GM12891 (cell line): ENCODE measurements at regions not wholly inside any gene's neighbourhood (a gene's known extent, or its start where the extent isn't known, plus 50 kb on each side); places are given as distances from the start of the nearest gene placed in this dataset.

Experiments used
- DNase-seq: peaks from one replicate; pipeline ENCODE4 v3.0.0; 2011; ENCODE audit warnings: low spot score; ENCODE audit not compliant: insufficient read length
- FAIRE-seq: peaks from 2 replicates; lab custom pipeline; 2011; peaks lifted over from hg19 to GRCh38; lab: Jason Lieb, UNC
- PAX5 ChIP-seq: IDR thresholded peaks from 2 replicates; pipeline ENCODE4 v1.6.1; 2011; ENCODE audit warnings: low read length, moderate library complexity, mild to moderate bottlenecking; ENCODE audit not compliant: insufficient read depth, severe bottlenecking
- POLR2A ChIP-seq: IDR thresholded peaks from 2 replicates; pipeline ENCODE4 v1.6.1; 2011; ENCODE audit warnings: low read depth, low read length, control low read depth
- POLR2AphosphoS5 ChIP-seq: IDR thresholded peaks from 2 replicates; pipeline ENCODE4 v1.6.1; 2011; ENCODE audit warnings: low read depth, low read length, control low read depth
- POU2F2 ChIP-seq: IDR thresholded peaks from 2 replicates; pipeline ENCODE4 v1.6.1; 2011; ENCODE audit warnings: low read depth, mild to moderate bottlenecking, control low read depth, low read length, moderate library complexity
- SPI1 ChIP-seq: IDR thresholded peaks from 2 replicates; pipeline ENCODE4 v1.6.1; 2011; ENCODE audit warnings: low read depth, low read length, control low read depth
- TAF1 ChIP-seq: IDR thresholded peaks from 2 replicates; pipeline ENCODE4 v1.6.1; 2011; ENCODE audit warnings: low read depth, low read length, control low read depth

DNA sequence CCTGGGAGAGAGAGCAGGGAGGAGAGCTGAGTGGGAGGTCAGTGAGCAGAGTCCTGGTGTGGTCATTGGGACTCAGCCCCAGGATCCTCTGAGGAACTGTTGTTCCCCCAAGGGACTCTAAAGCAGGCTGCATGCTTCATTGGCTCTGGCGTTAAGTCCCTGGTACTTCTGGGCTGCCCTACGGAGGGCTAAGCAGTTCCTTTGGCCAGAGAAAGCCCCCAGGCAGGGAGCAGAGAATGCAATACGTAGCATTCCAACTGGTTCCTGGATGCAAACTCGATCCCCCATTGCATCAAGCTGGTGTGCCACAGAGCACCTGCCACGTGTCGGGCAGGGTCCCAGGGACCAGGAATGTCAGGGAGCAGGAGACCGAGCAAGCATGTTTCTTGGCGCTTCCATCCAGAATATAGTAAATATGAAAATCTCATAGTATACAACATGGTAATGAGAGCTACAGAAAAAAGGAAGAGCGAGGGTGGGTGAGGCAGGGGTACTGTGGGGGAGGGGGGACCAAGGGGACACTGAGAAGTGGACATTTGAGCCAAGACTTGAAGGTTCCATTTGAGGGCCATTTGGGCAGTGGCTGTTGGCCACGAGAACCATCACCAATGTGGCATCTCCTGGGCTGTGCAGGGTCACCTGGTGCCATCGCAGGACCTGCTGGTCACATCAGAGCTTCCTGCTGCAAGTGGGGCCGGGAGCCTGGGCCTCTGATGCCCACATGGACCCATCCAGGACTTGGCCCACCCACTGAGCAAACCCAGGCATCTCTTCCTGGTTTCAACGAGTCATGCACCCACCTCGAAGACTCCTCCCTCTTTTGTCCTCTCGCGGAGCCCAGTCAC lies 160.4 kb downstream of the ASB1 start:
- TF ChIP-seq SPI1 (no peak), POU2F2 (no peak), PAX5 (no peak)
- DNase-seq, result no peak
- FAIRE-seq, result no peak

DNA sequence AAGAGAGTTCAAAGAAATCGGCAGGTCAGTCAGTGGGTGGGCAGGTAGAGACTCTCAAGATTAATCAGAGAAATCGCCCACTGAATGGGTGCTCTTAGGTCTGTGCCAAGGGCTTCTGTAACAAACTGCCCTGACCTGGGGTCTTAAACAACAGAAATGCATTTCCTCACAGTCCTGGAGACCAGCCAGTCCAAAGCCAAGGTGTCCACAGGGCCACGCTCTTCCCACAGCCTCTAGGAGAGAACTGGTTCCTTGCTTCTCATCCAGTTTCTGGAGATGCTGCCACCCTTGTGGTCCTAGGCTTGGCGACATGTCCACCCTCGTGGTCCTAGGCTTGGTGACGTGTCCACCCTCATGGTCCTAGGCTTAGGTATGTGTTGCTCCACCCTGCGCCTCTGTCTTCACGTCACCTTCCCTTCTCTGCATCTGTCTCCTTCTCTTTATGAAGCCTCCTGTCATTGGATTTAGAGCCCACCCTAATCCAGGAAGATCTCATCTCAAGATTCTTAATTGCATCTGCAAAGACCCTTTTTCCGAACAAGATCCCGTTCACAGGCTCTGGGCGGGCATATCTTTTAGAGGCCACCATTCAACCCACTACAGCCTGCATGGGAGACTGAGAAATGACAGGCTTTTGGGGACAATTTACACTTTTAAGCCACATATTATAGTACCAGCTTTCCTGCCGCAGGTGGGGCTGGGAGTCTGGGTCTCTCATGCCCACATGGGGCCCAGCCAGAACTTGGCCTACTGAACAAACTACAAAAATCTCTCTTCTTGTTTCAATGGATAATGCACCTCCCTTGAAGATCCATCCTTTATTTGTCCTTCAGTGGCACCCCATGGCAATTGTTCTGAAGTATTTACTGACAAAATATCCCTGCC lies 161.3 kb downstream of the ASB1 start:
- TF ChIP-seq PAX5 (no peak), SPI1 (no peak)
- no peak for DNase-seq

DNA sequence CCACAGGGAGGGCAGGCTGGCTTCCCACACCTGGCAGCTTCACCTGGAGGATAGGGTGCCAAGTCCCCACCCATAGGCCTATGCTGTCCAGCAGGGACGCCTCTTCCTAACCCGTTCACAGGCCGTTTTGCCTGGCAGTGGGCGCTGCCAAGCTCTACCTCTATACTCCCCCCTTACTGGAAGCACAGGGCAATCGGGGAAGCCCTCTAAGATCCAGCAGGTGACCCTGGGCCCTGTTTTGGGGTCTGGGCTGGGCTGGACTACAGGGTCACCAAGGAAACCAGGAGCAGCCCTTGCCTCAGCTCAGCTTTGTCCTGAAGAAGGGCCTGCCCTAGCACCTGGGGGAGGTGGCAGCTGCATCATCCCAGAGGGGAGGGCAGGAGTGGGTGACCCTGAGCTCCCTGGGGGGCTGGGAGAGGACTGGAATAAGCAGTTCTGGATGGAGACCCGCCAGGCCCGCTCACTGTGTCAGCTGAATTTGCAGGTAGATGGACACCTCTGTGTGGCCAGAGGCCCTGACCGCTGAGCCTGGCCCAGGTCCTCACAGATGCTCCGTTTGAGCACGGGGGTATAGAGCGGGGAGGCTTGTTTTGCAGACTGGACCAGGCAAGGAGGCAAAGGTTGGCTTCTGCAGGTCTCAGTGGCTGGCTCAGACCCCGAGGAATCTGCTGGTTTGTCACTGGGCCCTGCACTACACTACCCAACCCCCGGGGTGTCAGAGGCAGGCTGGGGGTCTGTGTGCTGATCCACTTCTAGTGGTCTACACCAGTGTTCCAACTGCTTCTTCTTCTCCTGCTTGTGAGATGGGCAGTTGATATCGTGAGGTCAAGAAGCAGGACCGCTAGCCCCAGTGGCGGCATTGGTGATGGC lies 163.1 kb downstream of the ASB1 start:
- TF ChIP-seq TAF1 (no peak), POU2F2 (no peak), PAX5 (no peak), SPI1 (no peak), POLR2AphosphoS5 (no peak), POLR2A (no peak)

More for the DNA sequence above, 161.3 kb downstream of the ASB1 start:
- no peak for FAIRE-seq

DNA sequence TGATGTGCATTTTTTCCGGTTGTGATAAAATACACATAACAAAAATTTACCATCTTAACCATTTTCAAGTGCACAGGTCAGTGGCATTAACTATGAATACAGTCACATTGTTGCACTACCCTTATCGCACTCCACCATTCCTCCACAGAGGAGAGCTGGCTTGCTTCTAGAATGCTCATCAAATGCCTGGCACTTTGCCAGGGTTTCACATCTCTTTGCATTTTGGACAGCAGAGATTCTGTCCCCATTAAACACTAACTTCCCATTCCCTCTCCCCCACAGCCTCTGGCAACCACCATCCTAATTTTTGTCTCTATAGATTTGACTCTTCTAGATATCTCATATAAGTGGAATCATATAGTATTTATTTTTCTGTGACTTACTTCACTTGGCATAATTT lies 165.0 kb downstream of the ASB1 start:
- FAIRE-seq (no peak), DNase-seq (no peak)
- TF ChIP-seq PAX5, result no peak
- TF ChIP-seq POLR2A, result no peak
- TF ChIP-seq SPI1, result no peak

More for the DNA sequence above, 163.1 kb downstream of the ASB1 start:
- DNase-seq (no peak), FAIRE-seq (no peak)

DNA sequence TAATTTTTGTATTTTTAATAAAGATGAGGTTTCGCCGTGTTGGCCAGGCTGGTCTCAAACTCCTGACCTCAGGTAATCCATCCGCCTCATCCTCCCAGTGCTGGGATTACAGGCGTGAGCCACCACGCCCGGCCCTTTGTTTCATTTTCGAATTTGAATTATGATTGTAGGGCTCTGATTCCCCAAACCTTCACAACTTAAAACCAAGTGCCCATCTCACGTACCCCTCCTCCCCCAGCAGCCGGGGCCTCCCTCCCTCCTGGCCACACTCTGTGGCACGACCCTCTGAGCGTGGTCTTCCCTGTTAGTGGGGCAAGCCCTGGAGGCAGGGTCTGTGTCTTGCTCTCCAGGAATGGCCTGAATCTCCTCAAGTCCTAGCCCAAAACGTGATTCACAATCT lies 166.5 kb downstream of the ASB1 start:
- FAIRE-seq (no peak), DNase-seq (no peak)
- no peak for TF ChIP-seq PAX5
- no peak for TF ChIP-seq POU2F2
- no peak for TF ChIP-seq POLR2AphosphoS5

DNA sequence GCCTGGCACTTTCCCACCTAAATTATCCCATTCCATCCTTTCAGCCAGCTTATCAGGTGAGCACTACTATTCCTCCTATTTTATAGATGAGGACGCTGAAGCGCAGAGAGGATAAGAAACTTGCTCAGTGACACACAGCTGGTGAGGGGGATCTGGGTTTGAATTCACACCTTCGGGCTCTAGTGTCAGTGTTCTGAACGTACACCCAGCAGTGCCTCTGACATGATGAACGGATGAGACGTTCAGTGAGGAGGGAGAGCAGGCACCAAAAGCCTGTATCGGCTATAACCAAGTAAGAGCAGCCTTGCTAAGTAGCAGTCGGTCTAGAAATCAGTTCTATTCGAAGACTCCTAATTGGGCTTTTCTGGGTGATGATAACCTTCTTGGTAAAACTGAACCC lies 167.0 kb downstream of the ASB1 start:
- TF ChIP-seq POU2F2, result no peak
- TF ChIP-seq POLR2A, result no peak
- no peak for TF ChIP-seq PAX5
- no peak for TF ChIP-seq SPI1
- TF ChIP-seq POLR2AphosphoS5, result no peak
- TF ChIP-seq TAF1, result no peak
- no peak for FAIRE-seq
- DNase-seq, result no peak

DNA sequence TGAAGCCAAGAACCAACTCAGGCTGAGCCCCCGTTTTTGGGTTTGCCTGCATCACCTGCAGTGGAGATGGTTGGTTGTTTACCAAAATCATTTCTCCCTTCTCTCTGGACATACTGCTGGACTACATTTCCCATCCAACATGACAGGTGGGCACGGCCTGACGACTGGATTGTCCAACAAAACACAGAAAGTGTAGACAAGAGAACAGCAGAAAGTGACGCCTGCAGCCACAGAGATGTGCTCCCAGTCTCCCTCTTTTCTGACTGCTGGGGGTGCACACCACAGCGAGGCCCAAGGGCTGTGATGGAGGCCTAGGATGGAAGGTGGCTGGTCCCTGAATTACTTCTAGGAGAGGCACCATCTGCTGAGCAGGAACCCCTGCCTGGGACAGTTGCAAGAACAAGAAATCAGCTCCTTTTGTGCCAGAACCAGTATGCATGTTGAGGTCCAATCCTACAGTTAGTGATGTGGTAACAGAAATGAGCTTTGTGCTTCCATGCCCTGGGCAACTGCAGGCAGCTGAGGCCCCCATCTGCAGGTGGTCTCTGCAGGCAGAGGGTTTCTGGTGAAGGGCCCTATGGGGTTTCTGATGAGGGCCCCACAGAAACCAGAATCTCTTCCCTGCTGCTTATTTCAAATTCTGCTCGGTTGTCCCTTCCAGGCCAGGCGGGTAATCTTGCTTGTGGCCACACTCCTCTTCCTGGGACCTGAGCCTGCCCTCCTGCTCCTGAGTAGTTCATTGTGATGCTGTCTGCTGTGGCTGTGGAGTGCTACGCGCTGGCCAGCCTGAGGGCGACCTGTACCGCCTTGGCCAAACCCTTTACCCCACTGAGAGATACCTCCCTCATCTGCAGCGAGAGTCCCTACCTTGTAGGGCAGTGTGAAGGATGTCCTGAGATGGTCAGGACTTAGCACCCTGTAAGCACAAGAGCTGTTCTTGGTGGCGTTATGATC lies 168.3 kb downstream of the ASB1 start:
- DNase-seq (no peak), FAIRE-seq (no peak)
- no peak for TF ChIP-seq POU2F2
- TF ChIP-seq POLR2AphosphoS5, result no peak
- no peak for TF ChIP-seq TAF1
- no peak for TF ChIP-seq PAX5
- no peak for TF ChIP-seq POLR2A
- no peak for TF ChIP-seq SPI1

DNA sequence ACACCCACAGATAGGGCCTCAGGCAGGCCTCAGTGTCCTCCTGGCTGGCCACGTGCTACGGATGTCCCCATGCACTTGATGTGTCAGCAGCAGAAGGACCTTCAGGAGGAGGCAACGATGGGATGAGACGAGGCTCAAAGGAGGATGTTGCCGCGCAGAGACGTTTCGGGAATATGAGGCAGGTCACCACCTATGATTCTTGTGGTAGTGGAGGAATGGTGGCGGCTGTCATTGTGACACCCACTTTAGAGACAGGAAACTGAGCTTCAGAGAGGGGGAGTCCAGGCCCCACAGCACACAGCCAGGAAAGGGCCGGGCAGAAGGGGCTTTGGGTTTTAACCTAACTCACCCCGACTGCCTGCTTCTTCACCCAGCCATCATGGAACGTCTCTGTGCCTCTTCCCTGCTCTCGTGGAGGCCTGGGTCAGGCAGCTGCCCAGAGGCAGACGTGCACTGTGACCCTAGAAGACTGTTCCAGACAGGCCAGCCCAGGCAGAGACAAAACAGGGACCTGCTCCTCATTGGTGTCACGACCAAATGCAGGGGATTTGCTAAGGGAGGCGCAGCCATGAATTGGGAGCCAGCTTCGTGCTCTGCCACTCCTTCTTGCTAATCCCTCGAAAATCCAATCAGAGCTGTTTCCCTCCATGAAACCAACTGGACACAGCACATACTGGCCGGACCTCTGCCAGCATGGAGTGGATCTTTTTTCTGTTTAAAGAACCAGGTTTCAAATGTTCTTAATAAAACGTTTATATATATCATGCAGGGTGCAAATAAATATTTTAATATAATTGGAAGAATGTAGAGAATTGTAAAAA lies 169.2 kb downstream of the ASB1 start:
- no peak for FAIRE-seq
- no peak for TF ChIP-seq TAF1
- TF ChIP-seq POLR2A, result no peak
- no peak for TF ChIP-seq PAX5
- no peak for TF ChIP-seq POLR2AphosphoS5
- no peak for TF ChIP-seq POU2F2
- TF ChIP-seq SPI1, result no peak
- no peak for DNase-seq
